AG08395 (cell line): ENCODE measurements at regions not wholly inside any gene's neighbourhood (a gene's known extent, or its start where the extent isn't known, plus 50 kb on each side); places are given as distances from the start of the nearest gene placed in this dataset.
"Not testable (repeated sequence)": the region's sequence is repeated elsewhere in the genome, so short reads cannot be mapped to it uniquely, and the experiment has no call there.

ENCODE experiments used
- DNase-seq: peaks from one replicate; pipeline ENCODE4 v3.0.0; 2012; ENCODE audit warnings: mixed read lengths, low spot score

DNA sequence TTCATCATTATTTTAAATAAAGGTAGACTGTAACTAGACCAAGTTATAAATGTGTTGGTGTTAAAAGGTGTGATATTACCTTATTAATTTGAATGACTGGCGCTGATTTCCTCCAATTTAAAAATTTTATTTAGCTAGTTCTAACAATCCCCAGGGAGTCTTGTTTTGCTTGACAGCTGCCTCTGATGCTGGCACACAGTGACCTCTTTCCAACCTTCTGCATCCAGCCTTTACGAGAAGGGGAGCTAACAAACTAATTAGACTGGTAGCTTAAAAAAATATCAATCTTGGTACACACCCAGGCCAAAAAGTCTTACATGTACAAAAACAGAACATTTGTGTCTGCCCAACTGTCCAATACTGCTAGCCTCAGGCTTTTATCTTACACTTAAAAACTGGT is 51.8 kb upstream of the ENPEP start:
- no peak for DNase-seq

GRCh38 chr4:110418641-110419040 is 57.3 kb upstream of the ENPEP start:
- no peak for DNase-seq

GRCh38 chr4:110417136-110417535 is 58.8 kb upstream of the ENPEP start:
- no peak for DNase-seq

- DNase-seq = no peak
Observed at GRCh38 chr4:110415478-110415877, 60.5 kb upstream of the ENPEP start.

- DNase-seq = no peak
Observed at GRCh38 chr4:110415041-110415440, 60.9 kb upstream of the ENPEP start.

- no peak for DNase-seq
Observed at GRCh38 chr4:110414561-110414920, 61.4 kb upstream of the ENPEP start.

DNA sequence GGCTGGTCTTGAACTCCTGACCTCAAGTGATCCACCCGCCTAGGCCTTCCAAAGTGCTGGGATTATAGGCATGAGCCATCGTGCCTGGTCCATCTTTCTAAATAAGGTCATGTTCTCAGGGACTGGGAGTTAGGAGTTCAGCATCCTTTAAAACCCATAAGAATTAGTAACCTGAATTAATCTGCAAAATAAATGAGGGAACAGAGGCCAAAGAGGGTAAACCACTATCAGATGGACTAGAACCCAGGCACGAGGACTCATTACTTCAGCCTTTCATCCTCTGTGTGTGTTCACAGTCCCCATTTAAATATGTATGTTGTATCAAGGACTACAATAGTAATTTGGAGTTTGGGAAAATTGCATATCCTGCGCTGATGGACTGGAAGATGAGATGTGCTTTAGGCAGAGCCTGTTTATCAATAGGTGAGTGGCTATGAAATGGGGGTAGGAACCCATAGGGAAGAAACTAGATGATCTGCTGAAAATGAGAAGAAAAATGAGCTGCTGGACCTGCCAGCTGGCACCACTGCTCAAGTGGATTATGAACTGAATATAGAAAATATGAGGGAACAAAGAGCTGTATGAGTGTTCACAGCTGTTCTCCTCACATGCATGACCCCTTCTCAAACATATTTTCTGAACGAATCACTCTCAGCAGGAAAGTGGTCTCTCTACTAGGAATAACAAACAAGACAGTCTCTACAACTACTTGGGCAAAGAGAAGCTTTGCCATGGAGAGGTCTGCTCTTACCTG is 62.0 kb upstream of the ENPEP start:
- not testable (repeated sequence) for DNase-seq

GRCh38 chr4:110412354-110413065 is 63.4 kb upstream of the ENPEP start:
- no peak for DNase-seq

DNA sequence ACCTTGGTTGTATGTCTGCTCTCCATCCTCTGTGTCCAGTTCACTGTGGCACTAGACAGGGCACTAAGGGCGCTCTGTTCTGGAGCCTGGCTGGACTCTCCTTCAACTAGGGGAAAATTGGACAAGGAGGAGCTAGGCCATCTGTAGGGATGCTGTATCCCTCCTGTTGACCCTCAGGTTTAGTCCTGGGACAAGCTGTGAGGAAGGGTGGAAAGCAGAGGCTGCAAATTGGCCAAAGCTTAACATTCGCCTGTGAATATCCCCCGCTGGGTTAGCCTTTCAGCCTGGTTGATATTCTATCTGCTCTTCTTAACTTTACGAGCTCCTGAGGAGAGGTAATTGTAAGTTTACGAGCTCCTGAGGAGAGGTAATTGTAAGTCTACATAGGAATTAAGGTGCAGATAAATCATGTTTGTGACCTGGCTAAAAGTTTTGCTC is 64.4 kb upstream of the ENPEP start:
- no peak for DNase-seq

DNA sequence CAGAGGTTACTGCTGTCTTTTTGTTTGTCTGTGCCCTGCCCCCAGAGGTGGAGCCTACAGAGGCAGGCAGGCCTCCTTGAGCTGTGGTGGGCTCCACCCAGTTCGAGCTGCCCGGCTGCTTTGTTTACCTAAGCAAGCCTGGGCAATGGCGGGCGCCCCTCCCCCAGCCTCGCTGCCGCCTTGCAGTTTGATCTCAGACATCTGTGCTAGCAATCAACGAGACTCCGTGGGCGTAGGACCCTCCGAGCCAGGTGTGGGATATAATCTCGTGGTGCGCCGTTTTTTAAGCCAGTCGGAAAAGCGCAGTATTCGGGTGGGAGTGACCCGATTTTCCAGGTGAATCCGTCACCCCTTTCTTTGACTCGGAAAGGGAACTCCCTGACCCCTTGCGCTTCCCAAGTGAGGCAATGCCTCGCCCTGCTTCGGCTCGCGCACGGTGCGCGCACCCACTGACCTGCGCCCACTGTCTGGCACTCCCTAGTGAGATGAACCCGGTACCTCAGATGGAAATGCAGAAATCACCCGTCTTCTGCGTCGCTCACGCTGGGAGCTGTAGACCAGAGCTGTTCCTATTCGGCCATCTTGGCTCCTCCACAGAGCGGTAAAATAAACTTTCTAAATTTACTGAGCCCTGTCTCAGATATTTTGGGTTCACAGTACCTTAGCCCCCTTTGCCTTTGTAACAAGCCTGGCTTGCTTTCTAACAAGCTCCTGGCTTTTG is 64.9 kb upstream of the ENPEP start:
- not testable (repeated sequence) for DNase-seq

GRCh38 chr4:110400086-110400485 is 75.9 kb upstream of the ENPEP start:
- DNase-seq = no peak

- not testable (repeated sequence) for DNase-seq
Observed at GRCh38 chr4:110399046-110399445, 76.9 kb upstream of the ENPEP start.

- DNase-seq = no peak
Observed at GRCh38 chr4:110396963-110397362, 79.0 kb upstream of the ENPEP start.

- DNase-seq = no peak
Observed at GRCh38 chr4:110395421-110395820, 80.5 kb upstream of the ENPEP start.

DNA sequence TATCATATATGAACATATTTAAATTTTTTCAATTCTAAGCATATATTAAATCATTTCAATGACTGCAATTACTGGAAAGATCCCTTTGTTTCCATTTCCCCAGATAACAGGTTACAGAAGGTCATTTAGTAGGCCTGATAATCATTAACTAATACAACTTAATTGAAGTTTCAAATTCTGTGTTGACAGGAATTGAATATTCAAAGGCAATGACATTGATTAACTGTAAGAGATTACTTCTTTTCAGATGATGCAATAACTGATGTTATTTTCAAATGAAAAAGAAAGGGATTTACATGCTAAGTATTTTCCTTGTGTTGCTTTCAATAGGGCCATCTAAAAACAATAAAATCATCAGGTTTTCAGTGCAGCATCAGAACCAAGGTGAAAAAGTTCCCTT is 81.1 kb upstream of the ENPEP start:
- no peak for DNase-seq

GRCh38 chr4:110381784-110382183 is 94.2 kb upstream of the ENPEP start:
- no peak for DNase-seq

DNA sequence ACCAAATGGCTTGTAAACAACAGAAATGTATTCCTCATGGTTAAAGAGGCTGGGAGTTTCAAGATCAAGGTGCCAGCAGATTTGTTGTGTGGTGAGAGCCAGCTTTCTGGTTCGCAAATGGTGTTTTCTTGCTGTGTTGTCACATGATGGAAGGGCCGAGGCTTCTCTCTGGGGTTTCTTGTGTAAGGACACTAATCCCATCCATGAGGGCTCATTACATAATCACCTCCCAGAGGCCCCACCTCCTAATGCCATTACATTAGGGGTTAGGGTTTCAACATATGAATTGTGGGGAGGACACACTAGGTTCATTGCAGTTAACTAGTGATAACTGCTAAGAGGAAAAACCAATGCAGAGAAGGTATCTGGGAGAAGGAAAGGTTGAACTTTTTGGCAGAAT is 103.5 kb upstream of the ENPEP start:
- no peak for DNase-seq

DNA sequence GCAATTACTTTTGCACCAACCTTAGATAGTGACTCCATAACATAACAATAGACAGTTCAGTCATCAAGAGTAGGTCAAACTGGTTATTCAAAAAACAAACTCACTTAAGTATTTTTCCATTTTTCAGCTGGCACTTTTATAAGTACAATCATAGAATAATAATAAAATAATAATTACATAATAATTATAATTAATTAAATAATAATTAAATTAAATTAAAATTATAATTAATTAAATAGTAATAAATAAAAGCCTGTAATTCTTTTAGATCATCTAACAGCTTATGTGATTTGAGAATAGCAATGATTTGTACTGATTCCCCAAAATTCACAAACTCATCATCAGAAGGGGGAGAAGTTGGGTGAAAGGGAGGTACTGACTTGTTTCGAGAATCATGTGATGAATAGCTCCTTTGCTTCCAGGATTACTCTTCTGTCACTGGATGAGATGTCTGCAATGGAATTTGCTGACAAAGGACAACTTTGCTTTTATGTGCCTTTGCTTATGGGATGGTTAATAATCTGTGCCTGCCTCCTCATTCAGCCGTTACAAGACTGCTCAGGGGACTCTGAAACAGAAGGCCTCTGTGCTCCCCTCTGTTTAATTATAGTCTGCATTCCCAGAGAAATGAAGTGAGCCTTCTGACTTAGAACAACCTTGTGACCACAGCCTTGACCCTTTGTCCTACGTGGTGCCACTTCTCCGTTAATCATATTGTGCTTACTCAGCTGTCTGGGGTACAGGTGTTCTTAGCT is 104.8 kb upstream of the ENPEP start:
- no peak for DNase-seq

DNA sequence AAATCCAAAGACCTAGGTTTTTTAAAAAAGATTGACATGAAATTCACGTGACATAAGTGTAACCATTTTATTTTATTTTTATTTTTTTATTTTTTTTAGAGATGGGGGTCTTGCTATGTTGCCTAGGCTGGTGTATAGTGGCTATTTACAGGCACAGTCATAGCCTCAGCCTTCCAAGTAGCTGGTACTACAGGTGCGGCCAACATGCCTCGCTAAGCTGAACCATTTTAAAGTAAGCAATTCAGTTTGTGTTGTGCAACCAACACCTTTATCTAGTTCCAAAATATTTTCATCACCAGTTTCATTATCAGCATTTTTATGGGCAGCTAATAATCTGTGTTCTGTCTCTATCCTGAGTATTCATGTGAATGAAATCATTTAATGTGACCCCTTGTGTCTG is 107.5 kb upstream of the ENPEP start:
- no peak for DNase-seq

DNA sequence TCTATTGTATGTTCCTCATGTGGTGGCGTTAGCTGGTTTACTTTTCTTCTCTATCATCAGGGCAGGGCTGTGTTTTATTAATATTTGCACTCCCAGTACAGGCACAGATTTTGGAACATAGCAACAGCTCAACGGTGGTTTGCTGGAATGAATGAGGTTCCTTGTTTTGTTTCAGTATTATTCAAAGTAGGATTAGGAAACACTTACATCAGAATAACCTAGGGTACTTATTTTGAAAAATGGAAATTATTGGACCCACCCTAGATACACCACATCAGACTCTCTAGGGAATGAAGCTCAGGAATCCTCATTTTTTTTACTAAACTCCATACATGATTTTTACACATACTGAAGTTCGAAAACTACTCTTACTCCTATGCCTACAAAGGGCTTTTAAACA is 108.8 kb upstream of the ENPEP start:
- DNase-seq = no peak

DNA sequence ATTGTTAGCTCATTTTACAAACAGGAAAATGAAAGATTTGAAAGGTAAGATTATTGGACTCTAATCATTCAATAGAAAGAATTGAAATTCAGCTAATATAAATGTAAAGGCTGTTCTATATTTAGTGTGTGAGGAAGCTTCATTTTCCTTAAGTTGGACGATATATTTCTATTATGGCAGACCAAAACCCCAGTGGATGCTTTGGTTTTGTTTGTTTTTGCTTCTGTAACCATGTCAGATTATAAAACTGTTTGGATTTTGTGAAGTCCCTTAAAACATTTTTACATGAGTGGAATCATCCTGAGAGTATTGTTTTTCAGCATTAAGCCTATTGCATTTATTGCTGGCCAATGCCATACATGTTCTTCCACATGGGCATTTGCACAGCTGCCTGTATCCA is 110.2 kb upstream of the ENPEP start:
- no peak for DNase-seq

DNA sequence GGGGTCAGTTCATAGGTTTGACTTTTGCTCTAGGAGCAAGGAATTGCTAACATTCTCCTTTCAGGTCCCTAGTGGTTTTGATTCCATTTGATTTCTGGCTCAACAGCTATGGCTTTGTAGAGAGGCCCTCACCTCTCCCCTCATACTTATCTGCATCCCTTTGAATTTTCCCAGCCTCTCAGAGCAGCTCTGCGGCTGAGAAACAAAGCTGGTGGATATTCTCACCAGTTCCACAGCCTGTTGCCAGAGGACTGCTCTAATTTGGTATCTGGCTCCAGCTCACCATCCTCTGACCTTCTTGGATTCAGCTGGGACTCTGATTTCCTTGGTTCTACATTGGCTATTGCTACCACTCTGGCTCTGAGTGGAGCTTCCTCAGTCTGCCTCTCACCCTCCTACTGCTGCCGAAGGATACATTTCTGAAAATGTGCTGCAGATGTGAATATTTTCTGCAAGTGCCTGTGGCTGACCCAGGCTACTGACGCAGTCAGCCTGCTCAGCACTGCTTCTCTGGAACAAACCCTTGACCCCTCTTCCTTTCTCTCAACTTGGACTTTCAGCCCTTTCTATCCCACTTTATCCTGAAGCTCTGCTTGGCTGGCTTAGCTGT is 110.9 kb upstream of the ENPEP start:
- DNase-seq = no peak
